Activated CD4-positive, alpha-beta T cell treated with anti-CD3 and anti-CD28 coated beads, Interleukin-2, Interleukin-6, amounts not matched to agents 100 ng/mL and 50 ng/mL, durations not matched to agents 16 hours and 8 hours (primary cell): ENCODE measurements at regions not wholly inside any gene's neighbourhood (a gene's known extent, or its start where the extent isn't known, plus 50 kb on each side); places are given as distances from the start of the nearest gene placed in this dataset.

ENCODE experiments used
- DNase-seq: peaks from one replicate; pipeline ENCODE4 v3.0.0-alpha.2; 2020

DNA sequence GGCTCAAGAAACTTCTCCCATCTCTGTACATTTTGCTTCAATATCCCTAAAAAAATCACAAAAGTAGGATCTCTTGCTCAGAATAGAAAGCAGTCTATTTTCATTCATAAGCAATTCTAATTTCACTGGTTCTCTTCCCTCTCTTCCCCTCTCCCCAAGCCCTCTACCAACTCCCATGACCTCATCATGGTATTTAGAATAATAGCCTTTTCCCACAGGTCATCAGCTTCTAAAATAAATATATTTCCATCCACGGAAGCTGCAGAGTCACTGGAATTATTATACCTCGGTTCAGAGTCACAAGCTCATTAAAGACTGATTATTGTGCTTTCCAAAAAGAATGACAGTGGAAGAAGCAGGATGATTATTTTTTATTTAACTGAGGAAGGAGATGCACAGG is 84.2 kb upstream of the ADRA1B start:
- DNase-seq: no peak

DNA sequence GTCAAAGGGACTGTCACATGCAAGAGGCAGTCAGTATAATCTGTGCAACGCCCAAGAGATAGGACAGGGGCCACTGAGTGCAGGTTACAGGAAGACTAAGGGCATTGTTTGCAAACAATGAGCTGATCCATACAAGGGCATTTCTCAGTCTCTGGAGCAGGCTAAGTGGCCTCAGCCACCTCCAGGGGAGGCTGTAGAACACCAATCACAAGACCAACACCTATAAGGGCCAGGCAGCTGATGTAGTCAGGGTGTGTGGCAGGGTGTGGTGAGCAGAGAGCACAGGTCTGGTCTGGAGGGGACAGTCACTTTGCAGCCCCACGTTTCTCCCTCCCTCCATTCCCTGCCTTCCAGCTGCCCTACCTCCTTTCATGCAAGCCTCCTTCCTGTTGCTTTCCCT is 83.2 kb upstream of the ADRA1B start:
- DNase-seq: no peak

DNA sequence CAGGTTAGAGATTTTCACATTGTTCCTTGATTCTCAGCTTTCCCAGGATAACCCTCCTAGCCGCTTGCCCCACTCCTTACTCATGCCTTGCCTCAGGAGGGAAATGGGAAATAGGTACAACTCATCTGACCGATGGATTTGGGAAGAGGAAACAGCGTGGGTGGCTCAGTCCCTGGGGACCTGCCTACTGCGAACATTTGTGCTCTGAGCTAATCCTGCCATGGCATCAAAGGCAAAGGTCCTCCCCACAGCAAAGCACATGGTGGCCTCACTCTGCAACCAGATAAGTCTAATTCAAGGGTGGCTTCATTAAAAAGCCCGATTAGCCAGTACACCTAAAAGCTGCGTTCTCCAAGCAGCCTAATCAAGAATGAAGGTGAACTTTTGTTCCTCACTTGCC is 82.4 kb upstream of the ADRA1B start:
- no peak for DNase-seq

GRCh38 chr5:159835548-159835947 is 80.7 kb upstream of the ADRA1B start:
- no peak for DNase-seq

DNA sequence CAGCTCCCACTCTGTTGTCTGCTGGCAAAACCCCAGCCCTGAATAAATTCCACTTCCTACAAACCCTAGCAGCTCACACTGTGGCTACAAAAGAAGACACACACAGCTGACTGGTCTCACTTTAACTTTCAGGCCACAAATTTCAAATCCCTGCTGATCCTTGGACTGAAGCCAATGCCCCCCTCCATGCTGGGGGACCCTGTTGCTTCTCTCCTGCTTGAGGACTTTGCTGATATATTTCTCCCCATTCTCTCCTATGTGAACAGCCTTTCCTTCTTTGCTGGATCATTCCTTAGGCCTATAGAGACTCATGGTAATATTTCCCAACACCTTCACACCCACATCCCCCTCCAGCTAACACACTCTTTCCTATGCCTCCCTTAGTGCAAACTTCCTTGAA is 79.6 kb upstream of the ADRA1B start:
- no peak for DNase-seq

GRCh38 chr5:159837860-159838259 is 78.4 kb upstream of the ADRA1B start:
- no peak for DNase-seq

GRCh38 chr5:159838551-159839222 is 77.6 kb upstream of the ADRA1B start:
- DNase-seq: no peak

DNA sequence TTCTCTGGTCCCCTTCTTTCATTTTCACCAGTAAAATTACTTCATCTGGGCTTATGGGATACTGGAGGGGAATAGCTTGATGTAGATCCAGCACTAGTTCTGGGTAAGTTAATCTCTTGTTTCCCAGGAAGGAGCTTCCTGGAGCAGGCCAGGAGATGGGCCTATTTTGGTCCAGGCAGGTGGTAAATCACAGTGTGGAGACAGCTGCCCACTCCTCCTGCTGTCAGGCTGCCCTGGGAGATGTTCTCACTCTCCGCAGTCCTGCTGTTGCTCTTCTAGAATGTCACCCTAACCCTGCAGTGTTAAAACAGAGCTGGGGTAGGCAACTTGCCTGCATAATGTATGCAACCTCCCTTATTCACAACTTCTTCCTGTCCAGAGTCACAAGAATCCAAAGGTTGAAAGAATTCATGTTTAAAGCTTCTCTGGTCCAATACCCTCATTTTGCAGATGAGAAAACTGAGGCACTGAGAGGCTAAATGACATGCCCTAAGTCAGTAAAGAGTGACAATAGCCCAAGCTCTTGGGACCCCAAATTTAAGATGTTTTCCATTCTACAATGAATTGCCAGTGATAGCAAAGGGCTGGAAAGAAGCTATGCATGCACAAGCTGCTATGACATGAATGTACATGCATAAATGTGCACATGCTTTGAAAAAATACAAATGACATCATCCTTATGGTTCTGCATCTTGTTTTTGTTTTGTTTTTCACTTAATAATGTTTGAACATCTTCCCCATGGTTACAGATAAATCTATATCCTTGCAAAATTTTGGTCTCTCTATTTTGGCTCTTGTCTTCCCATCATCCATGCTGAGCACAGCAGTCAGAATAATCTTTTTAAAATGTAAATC is 71.8 kb upstream of the ADRA1B start:
- DNase-seq: no peak

- no peak for DNase-seq
Observed at GRCh38 chr5:159849437-159850083, 66.7 kb upstream of the ADRA1B start.

- DNase-seq: no peak
Observed at GRCh38 chr5:159850160-159850559, 66.1 kb upstream of the ADRA1B start.

GRCh38 chr5:159851053-159851452 is 65.2 kb upstream of the ADRA1B start:
- no peak for DNase-seq

GRCh38 chr5:159854916-159855315 is 61.4 kb upstream of the ADRA1B start:
- DNase-seq: no peak

DNA sequence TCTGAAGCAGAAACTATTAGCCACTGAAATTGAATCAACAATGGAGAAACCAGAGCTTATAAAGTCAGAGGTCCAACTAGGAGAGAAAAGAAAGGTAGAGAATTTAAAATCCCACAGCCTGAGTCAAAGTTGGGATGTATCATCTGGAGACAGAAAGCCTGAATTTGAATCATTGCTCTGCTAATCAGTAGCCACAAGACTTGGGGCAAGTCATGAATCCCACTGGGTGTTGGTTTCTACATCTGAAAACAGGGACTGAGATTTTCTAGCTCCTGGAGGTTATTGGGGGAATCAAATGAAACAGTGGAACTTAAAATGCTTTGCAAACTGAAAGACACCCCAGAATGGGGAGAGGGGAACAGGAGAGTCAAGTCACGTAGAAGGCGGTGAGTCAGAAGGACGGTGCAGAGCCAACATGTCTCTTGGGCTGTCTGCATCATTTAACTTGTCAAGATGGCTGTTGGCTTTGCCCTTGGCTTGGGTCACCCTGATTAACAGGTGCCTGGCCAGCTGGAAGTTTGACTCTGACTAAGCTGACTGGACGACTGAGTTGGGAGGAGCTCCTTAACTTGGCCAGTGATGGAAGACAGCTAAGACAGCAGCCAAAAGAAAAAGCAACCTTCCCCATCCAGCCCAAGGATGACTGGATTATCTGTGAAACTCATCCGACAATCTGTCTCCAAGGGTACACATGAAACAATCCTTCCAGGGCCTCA is 60.6 kb upstream of the ADRA1B start:
- DNase-seq: no peak

DNA sequence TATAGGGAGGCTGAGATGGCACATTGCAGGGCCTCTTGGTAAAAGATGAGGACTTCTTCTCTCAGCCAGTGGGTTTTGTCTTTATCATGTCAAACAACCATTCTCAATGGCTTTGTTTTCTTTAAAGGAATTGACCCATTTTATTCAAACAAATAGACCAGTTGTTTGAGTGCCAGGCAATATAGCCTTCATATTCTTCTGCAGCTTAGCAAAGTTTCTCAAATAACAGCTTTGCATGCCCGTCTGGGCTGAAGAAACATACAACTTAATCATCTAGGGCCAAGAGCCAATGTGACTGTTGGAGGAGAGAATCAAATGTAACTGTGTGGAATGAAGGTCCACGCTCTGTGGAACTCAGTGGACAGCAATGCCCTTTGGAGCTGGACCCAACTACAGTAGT is 57.4 kb upstream of the ADRA1B start:
- DNase-seq: no peak

DNA sequence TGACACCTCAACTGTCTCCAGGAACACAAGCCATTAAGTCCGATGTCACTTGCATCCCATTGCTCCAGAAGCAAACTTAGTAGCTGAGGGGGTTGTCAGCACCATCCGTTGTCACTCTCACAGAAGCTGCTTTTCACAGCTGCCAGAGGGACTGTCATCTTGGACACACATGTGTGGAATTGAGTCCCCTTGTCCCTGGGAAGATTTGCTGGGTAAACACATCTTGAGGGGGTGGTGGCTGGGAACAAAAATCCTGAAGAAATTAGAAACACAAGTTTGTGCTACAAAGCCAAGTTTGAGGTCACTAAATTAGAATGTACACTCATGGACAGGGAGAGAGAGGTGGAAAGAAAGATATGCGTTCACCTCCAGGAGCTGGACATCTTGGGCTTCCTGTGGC is 55.2 kb upstream of the ADRA1B start:
- DNase-seq: no peak

GRCh38 chr5:159864885-159865691 is 51.2 kb upstream of the ADRA1B start:
- DNase-seq: no peak

- no peak for DNase-seq
Observed at GRCh38 chr5:159866093-159866492, 50.2 kb upstream of the ADRA1B start.
